Subcutaneous abdominal adipose tissue (tissue), 5 donors: ENCODE measurements at regions not wholly inside any gene's neighbourhood (a gene's known extent, or its start where the extent isn't known, plus 50 kb on each side); places are given as distances from the start of the nearest gene placed in this dataset.

Source experiments
- H3K27ac ChIP-seq: one replicate; pipeline ENCODE4 v1.7.0; 2013; ENCODE audit warnings: low read depth, mild to moderate bottlenecking, inconsistent platforms, low read length, moderate library complexity
- H3K27me3 ChIP-seq, 5 donors: one replicate each; pipeline ENCODE4 v1.7.0; 2013; ENCODE audit warnings: low read length in 5 of 5, inconsistent platforms in 1 of 5; ENCODE audit not compliant: control insufficient read depth in 5 of 5, insufficient read depth in 4 of 5
- H3K36me3 ChIP-seq, 5 donors: one replicate each; pipeline ENCODE4 v1.7.0; 2013; ENCODE audit warnings: low read length in 5 of 5; ENCODE audit not compliant: control insufficient read depth in 5 of 5, insufficient read depth in 5 of 5
- H3K4me1 ChIP-seq, 5 donors: one replicate each; pipeline ENCODE4 v1.7.0; 2013; ENCODE audit warnings: low read length in 5 of 5, mild to moderate bottlenecking in 3 of 5, moderate library complexity in 1 of 5; ENCODE audit not compliant: control insufficient read depth in 5 of 5, insufficient read depth in 5 of 5
- H3K4me3 ChIP-seq, 5 donors: one replicate each; pipeline ENCODE4 v1.7.0; 2013; ENCODE audit warnings: low read length in 5 of 5, low read depth in 1 of 5
- H3K9ac ChIP-seq, 5 donors: one replicate each; pipeline ENCODE4 v1.7.0; 2013; ENCODE audit warnings: low read length in 5 of 5, mild to moderate bottlenecking in 4 of 5, moderate library complexity in 3 of 5
- H3K9me3 ChIP-seq, 5 donors: one replicate each; pipeline ENCODE4 v1.7.0; 2013; ENCODE audit warnings: low read length in 5 of 5; ENCODE audit not compliant: control insufficient read depth in 5 of 5
- donor health status: healthy.
- donor health status: healthy.
- donor health status: healthy.
- donor health status: healthy.
- donor health status: healthy.

GRCh38 chr17:72175787-72176515 lies 55.1 kb downstream of the SOX9 start:
- no peak overlapping the region for H3K27ac ChIP-seq
- peaks cover 0 to 4% (median 3%) of the 10 kb centered on the region in 5 donors for H3K27me3 ChIP-seq
- no peaks in the 10 kb centered on the region for H3K9me3 ChIP-seq
- peaks cover 0 to 3% (median 3%) of the 10 kb centered on the region in 5 donors for H3K4me1 ChIP-seq
- H3K36me3 ChIP-seq: no peaks in the 10 kb centered on the region
- H3K4me3 ChIP-seq: no peak overlapping the region
- H3K9ac ChIP-seq: no peak overlapping the region

- no peaks in the 10 kb centered on the region for H3K9me3 ChIP-seq
- peaks cover 0 to 4% (median 3%) of the 10 kb centered on the region in 5 donors for H3K27me3 ChIP-seq
- peaks cover 0 to 3% (median 3%) of the 10 kb centered on the region in 5 donors for H3K4me1 ChIP-seq
- H3K4me3 ChIP-seq: no peak overlapping the region
- no peak overlapping the region for H3K9ac ChIP-seq
- no peak overlapping the region for H3K27ac ChIP-seq
- H3K36me3 ChIP-seq: no peaks in the 10 kb centered on the region
Measured at GRCh38 chr17:72176516-72176851, 55.7 kb downstream of the SOX9 start.

- H3K27me3 ChIP-seq: peaks cover 0 to 6% (median 3%) of the 10 kb centered on the region in 5 donors
- H3K9ac ChIP-seq: no peak overlapping the region
- H3K4me3 ChIP-seq: no peak overlapping the region
- no peaks in the 10 kb centered on the region for H3K36me3 ChIP-seq
- peaks cover 0 to under 1% (median 0%) of the 10 kb centered on the region in 5 donors for H3K4me1 ChIP-seq
- H3K27ac ChIP-seq: no peak overlapping the region
- no peaks in the 10 kb centered on the region for H3K9me3 ChIP-seq
Measured at GRCh38 chr17:72176951-72177660, 56.3 kb downstream of the SOX9 start.

GRCh38 chr17:72177738-72178137 lies 56.9 kb downstream of the SOX9 start:
- Histone ChIP-seq H3K36me3 (no peaks in the 10 kb centered on the region), H3K4me3 (no peak overlapping the region), H3K4me1 (no peaks in the 10 kb centered on the region), H3K9me3 (no peaks in the 10 kb centered on the region), H3K27me3 (peaks cover 0 to 6% (median 3%) of the 10 kb centered on the region in 5 donors), H3K9ac (no peak overlapping the region), H3K27ac (no peak overlapping the region)

- Histone ChIP-seq H3K36me3 (no peaks in the 10 kb centered on the region), H3K4me3 (no peak overlapping the region), H3K27me3 (peaks cover 0 to 12% (median 4%) of the 10 kb centered on the region in 5 donors), H3K4me1 (peaks cover 0 to 4% (median 0%) of the 10 kb centered on the region in 5 donors), H3K27ac (no peak overlapping the region), H3K9ac (no peak overlapping the region), H3K9me3 (no peaks in the 10 kb centered on the region)
Measured at GRCh38 chr17:72182371-72182873, 61.6 kb downstream of the SOX9 start.

GRCh38 chr17:72183194-72183685 lies 62.4 kb downstream of the SOX9 start:
- Histone ChIP-seq H3K36me3 (no peaks in the 10 kb centered on the region), H3K27me3 (peaks cover 0 to 14% (median 4%) of the 10 kb centered on the region in 5 donors), H3K9ac (no peak overlapping the region), H3K27ac (no peak overlapping the region), H3K4me1 (peaks cover 0 to 8% (median 0%) of the 10 kb centered on the region in 5 donors), H3K9me3 (no peaks in the 10 kb centered on the region), H3K4me3 (no peak overlapping the region)

- Histone ChIP-seq H3K4me3 (no peak overlapping the region), H3K9me3 (peaks cover 0 to 8% (median 0%) of the 10 kb centered on the region in 5 donors)
Measured at GRCh38 chr17:72184805-72185204, 64.0 kb downstream of the SOX9 start.

GRCh38 chr17:72185564-72185963 lies 64.7 kb downstream of the SOX9 start:
- peaks cover 2 to 15% (median 4%) of the 10 kb centered on the region in 5 donors for H3K27me3 ChIP-seq
- H3K4me3 ChIP-seq: no peak overlapping the region
- H3K27ac ChIP-seq: no peak overlapping the region
- peaks cover 0 to 8% (median 0%) of the 10 kb centered on the region in 5 donors for H3K9me3 ChIP-seq
- peaks cover 0 to 8% (median 0%) of the 10 kb centered on the region in 5 donors for H3K4me1 ChIP-seq
- no peak overlapping the region for H3K9ac ChIP-seq
- no peaks in the 10 kb centered on the region for H3K36me3 ChIP-seq

More at GRCh38 chr17:72184805-72185204, 64.0 kb downstream of the SOX9 start:
- no peak overlapping the region for H3K27ac ChIP-seq
- peaks cover 0 to 8% (median 0%) of the 10 kb centered on the region in 5 donors for H3K4me1 ChIP-seq
- peaks cover 3 to 14% (median 4%) of the 10 kb centered on the region in 5 donors for H3K27me3 ChIP-seq
- H3K36me3 ChIP-seq: no peaks in the 10 kb centered on the region
- no peak overlapping the region for H3K9ac ChIP-seq

- H3K27ac ChIP-seq: no peak overlapping the region
Measured at GRCh38 chr17:72187556-72187955, 66.7 kb downstream of the SOX9 start.

GRCh38 chr17:72188801-72189200 lies 68.0 kb downstream of the SOX9 start:
- H3K4me1 ChIP-seq: peaks cover 0 to 10% (median 8%) of the 10 kb centered on the region in 5 donors
- no peaks in the 10 kb centered on the region for H3K36me3 ChIP-seq
- H3K9ac ChIP-seq: no peak overlapping the region
- H3K27ac ChIP-seq: no peak overlapping the region
- peaks cover 0 to 21% (median 7%) of the 10 kb centered on the region in 5 donors for H3K27me3 ChIP-seq
- H3K4me3 ChIP-seq: no peak overlapping the region
- H3K9me3 ChIP-seq: peaks cover 0 to 8% (median 0%) of the 10 kb centered on the region in 5 donors

More at GRCh38 chr17:72187556-72187955, 66.7 kb downstream of the SOX9 start:
- peaks cover 0 to 8% (median 0%) of the 10 kb centered on the region in 5 donors for H3K4me1 ChIP-seq
- H3K27me3 ChIP-seq: peaks cover 0 to 16% (median 7%) of the 10 kb centered on the region in 5 donors
- no peak overlapping the region for H3K4me3 ChIP-seq
- no peaks in the 10 kb centered on the region for H3K36me3 ChIP-seq
- H3K9me3 ChIP-seq: peaks cover 0 to 8% (median 0%) of the 10 kb centered on the region in 5 donors
- H3K9ac ChIP-seq: no peak overlapping the region
